ENCODE measurements at regions not wholly inside any gene's neighbourhood (a gene's known extent, or its start where the extent isn't known, plus 50 kb on each side); places are given as distances from the start of the nearest gene placed in this dataset.

GRCh38 chr1:214840356-214840755, 237.4 kb downstream of the CENPF start:
- WGBS (ENCODE audit: insufficient coverage), result 83% methylated on average over 1 of the region's 3 CpGs
- H3K27me3 ChIP-seq (ENCODE audit: control insufficient read depth, insufficient read depth, low read length), result no peaks in the 10 kb centered on the region
- no peak for DNase-seq
- no peaks in the 10 kb centered on the region for H3K4me1 ChIP-seq (ENCODE audit: control insufficient read depth, insufficient read depth, low read length)
- H3K4me3 ChIP-seq (ENCODE audit: low read length), result no peak overlapping the region
- H3K36me3 ChIP-seq (ENCODE audit: control insufficient read depth, insufficient read depth, low read length), result no peaks in the 10 kb centered on the region
- no peak overlapping the region for H3K27ac ChIP-seq (ENCODE audit: low read length)
- H3K9me3 ChIP-seq (replicated peaks; ENCODE audit: control insufficient read depth, low read depth, low read length), result no peaks in the 10 kb centered on the region

DNA sequence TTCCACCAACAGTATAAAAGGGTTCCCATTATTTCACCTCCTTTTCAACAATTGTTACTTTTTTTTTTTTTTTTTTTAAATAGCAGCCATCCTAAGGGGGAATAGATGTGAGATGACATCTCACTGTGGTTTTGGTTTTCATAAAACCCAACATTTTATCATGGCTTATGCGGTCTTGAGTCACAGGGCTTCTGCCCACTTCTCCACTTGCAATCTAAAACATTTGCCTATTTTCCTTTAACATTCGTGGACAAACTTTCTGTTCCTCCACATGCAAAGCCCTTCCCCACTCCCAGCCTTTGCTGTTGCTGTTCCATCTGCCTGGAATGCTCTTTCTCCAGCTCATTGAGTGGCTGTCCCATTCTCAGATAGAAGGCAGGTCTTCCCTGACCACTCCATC, 239.7 kb upstream of the KCNK2 start:
- WGBS (ENCODE audit: insufficient coverage), result 96% methylated on average over 2 of the region's 2 CpGs

GRCh38 chr1:214843281-214843680, 239.3 kb upstream of the KCNK2 start:
- no peak overlapping the region for H3K27ac ChIP-seq (ENCODE audit: low read length)
- no peak overlapping the region for H3K4me3 ChIP-seq (ENCODE audit: low read length)
- H3K27me3 ChIP-seq (ENCODE audit: control insufficient read depth, insufficient read depth, low read length), result no peaks in the 10 kb centered on the region
- no peak for DNase-seq
- no peaks in the 10 kb centered on the region for H3K4me1 ChIP-seq (ENCODE audit: control insufficient read depth, insufficient read depth, low read length)
- H3K36me3 ChIP-seq (ENCODE audit: control insufficient read depth, insufficient read depth, low read length), result no peaks in the 10 kb centered on the region
- no peaks in the 10 kb centered on the region for H3K9me3 ChIP-seq (replicated peaks; ENCODE audit: control insufficient read depth, low read depth, low read length)

More for the DNA sequence above, 239.7 kb upstream of the KCNK2 start:
- Histone ChIP-seq H3K4me1 (ENCODE audit: control insufficient read depth, insufficient read depth, low read length) (no peaks in the 10 kb centered on the region), H3K27ac (ENCODE audit: low read length) (no peak overlapping the region), H3K9me3 (replicated peaks; ENCODE audit: control insufficient read depth, low read depth, low read length) (no peaks in the 10 kb centered on the region), H3K4me3 (ENCODE audit: low read length) (no peak overlapping the region), H3K36me3 (ENCODE audit: control insufficient read depth, insufficient read depth, low read length) (no peaks in the 10 kb centered on the region), H3K27me3 (ENCODE audit: control insufficient read depth, insufficient read depth, low read length) (no peaks in the 10 kb centered on the region)
- no peak for DNase-seq

GRCh38 chr1:214844319-214844718, 238.2 kb upstream of the KCNK2 start:
- Histone ChIP-seq H3K27me3 (ENCODE audit: control insufficient read depth, insufficient read depth, low read length) (no peaks in the 10 kb centered on the region), H3K27ac (ENCODE audit: low read length) (no peak overlapping the region), H3K4me1 (ENCODE audit: control insufficient read depth, insufficient read depth, low read length) (no peaks in the 10 kb centered on the region), H3K9me3 (replicated peaks; ENCODE audit: control insufficient read depth, low read depth, low read length) (no peaks in the 10 kb centered on the region), H3K4me3 (ENCODE audit: low read length) (no peak overlapping the region), H3K36me3 (ENCODE audit: control insufficient read depth, insufficient read depth, low read length) (no peaks in the 10 kb centered on the region)
- DNase-seq, result no peak
- WGBS (ENCODE audit: insufficient coverage), result 51% methylated on average over 2 of the region's 4 CpGs

DNA sequence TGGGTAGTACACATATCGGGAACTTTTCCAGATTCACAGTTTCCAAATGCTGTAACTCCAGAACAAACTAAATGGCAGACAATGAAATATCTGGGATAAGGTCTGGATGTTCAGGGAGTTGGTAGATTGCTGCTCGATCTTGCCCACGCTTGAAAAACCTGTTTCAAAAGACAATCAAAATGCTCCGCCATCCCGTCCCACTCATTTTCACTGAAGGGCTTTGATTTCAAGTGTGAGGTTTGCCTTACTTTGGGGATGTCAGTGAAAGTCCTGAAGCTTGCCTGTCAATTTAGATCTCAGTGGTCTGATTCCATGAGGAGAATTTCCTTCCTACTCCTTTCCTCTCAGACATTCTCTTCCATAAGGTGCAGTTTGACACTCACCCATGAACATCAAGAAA, 236.3 kb upstream of the KCNK2 start:
- Histone ChIP-seq H3K27ac (ENCODE audit: low read length) (no peak overlapping the region), H3K36me3 (ENCODE audit: control insufficient read depth, insufficient read depth, low read length) (no peaks in the 10 kb centered on the region), H3K4me1 (ENCODE audit: control insufficient read depth, insufficient read depth, low read length) (no peaks in the 10 kb centered on the region), H3K4me3 (ENCODE audit: low read length) (no peak overlapping the region), H3K9me3 (replicated peaks; ENCODE audit: control insufficient read depth, low read depth, low read length) (peaks cover 3% of the 10 kb centered on the region), H3K27me3 (ENCODE audit: control insufficient read depth, insufficient read depth, low read length) (no peaks in the 10 kb centered on the region)
- WGBS (ENCODE audit: insufficient coverage), result 60% methylated on average over 1 of the region's 5 CpGs
- DNase-seq, result no peak

DNA sequence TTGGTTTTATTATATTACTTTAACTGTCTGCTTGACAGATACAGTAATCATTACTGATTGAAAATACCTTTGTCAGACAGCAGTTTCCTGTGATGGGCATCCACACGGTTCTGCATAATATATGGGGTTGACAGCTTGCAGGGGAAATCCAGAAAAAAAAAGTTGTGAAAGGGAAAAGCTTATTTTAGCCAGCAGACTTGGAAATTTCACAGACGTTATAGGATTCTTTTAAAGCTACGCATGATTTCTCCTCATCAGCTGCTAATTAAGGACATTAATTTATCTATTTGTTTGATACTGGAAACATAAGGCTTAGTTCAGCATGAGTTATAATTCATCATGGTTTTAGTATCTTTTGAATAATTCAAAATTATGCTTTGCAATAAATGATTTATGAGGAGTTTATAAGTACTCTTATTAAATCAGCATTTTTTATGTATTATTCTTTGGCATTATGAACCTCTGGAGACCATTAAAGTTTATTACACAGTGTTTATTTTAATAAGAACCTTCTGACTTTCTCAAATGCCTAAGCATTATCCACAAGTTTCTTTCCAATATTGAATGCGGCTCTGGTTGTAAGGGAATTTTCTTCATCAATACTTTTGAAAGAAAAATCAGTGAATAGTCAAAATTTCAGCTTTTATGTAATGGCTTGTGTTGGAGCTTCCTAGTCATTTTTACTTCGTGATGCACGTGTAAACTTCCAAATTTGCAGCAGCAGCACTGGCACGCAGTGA, 235.3 kb upstream of the KCNK2 start:
- Histone ChIP-seq H3K27ac (ENCODE audit: low read length) (no peak overlapping the region), H3K36me3 (ENCODE audit: control insufficient read depth, insufficient read depth, low read length) (no peaks in the 10 kb centered on the region), H3K4me1 (ENCODE audit: control insufficient read depth, insufficient read depth, low read length) (no peaks in the 10 kb centered on the region), H3K27me3 (ENCODE audit: control insufficient read depth, insufficient read depth, low read length) (no peaks in the 10 kb centered on the region), H3K9me3 (replicated peaks; ENCODE audit: control insufficient read depth, low read depth, low read length) (peaks cover 3% of the 10 kb centered on the region), H3K4me3 (ENCODE audit: low read length) (no peak overlapping the region)
- peak; percentile 29 for DNase-seq
- WGBS (ENCODE audit: insufficient coverage), result 18% methylated on average over 4 of the region's 7 CpGs

DNA sequence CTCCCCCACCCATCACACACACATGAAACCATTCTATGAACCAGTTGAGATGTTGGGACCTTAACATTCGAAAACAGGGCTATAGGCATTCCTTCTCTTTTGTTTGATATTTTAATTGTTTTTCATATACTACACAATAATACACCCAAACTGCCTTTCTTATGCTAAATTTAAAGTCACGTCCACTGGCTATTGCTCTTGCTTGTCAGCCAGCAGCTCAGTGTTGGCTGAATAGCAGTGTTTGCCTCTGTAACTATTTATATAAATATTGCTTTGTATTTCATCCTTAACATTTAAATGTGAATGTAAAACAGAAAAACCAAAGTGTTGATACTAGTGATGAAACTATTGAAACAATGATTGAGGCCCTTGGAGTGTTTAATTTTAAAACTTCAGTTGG, 234.4 kb upstream of the KCNK2 start:
- DNase-seq, result peak; percentile 8
- Histone ChIP-seq H3K27ac (ENCODE audit: low read length) (no peak overlapping the region), H3K4me3 (ENCODE audit: low read length) (no peak overlapping the region), H3K4me1 (ENCODE audit: control insufficient read depth, insufficient read depth, low read length) (no peaks in the 10 kb centered on the region), H3K9me3 (replicated peaks; ENCODE audit: control insufficient read depth, low read depth, low read length) (peaks cover 3% of the 10 kb centered on the region), H3K36me3 (ENCODE audit: control insufficient read depth, insufficient read depth, low read length) (no peaks in the 10 kb centered on the region), H3K27me3 (ENCODE audit: control insufficient read depth, insufficient read depth, low read length) (no peaks in the 10 kb centered on the region)
- no CpG with 5 or more reads among the region's 2 CpGs for WGBS (ENCODE audit: insufficient coverage)

- no peak overlapping the region for H3K4me3 ChIP-seq (ENCODE audit: low read length)
- no peaks in the 10 kb centered on the region for H3K36me3 ChIP-seq (ENCODE audit: control insufficient read depth, insufficient read depth, low read length)
- no peaks in the 10 kb centered on the region for H3K27me3 ChIP-seq (ENCODE audit: control insufficient read depth, insufficient read depth, low read length)
- DNase-seq, result no peak
- H3K9me3 ChIP-seq (replicated peaks; ENCODE audit: control insufficient read depth, low read depth, low read length), result peaks cover 3% of the 10 kb centered on the region
- WGBS (ENCODE audit: insufficient coverage), result 86% methylated on average over 3 of the region's 3 CpGs
- H3K4me1 ChIP-seq (ENCODE audit: control insufficient read depth, insufficient read depth, low read length), result no peaks in the 10 kb centered on the region
- no peak overlapping the region for H3K27ac ChIP-seq (ENCODE audit: low read length)
Observed at GRCh38 chr1:214850432-214851050, 232.0 kb upstream of the KCNK2 start.

- Histone ChIP-seq H3K4me1 (ENCODE audit: control insufficient read depth, insufficient read depth, low read length) (no peaks in the 10 kb centered on the region), H3K27me3 (ENCODE audit: control insufficient read depth, insufficient read depth, low read length) (no peaks in the 10 kb centered on the region), H3K4me3 (ENCODE audit: low read length) (no peak overlapping the region), H3K36me3 (ENCODE audit: control insufficient read depth, insufficient read depth, low read length) (no peaks in the 10 kb centered on the region), H3K27ac (ENCODE audit: low read length) (no peak overlapping the region), H3K9me3 (replicated peaks; ENCODE audit: control insufficient read depth, low read depth, low read length) (peaks cover 3% of the 10 kb centered on the region)
- 91% methylated on average over 4 of the region's 4 CpGs for WGBS (ENCODE audit: insufficient coverage)
- DNase-seq, result no peak
Observed at GRCh38 chr1:214853340-214853739, 229.2 kb upstream of the KCNK2 start.

DNA sequence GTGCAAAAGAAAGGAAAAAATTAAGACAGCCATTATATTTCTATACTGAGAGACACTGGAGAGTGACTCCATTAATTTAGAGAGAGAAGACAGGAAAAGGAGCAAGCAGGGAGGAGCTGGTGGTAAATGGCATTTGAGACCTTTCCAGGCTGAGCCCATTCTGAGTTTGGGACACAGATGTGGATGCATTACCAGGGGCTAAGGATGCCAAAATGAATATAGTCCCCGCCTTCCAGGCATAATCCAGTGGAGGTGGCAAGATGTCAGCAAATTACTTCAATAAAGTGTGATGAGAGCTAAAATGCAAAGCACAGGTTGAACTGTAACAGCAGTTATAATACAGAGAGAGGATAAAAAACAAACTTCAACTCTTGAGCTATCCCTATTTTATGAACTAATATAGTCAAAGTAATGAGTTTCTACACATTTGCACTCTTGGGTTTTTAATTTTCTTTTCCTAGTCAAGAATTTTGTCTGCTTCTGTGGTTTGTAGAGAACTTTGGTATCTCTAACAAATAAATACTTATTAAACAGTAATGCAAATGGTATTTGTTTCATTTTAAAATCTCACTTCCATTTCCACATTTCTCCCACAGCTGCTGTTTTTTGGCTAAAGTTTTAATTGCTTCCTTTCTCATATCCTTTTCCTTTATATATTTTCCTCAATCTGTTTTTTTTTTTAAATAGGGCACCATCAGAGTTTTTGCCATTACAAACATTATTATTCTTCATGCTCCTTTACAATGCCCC, 228.2 kb upstream of the KCNK2 start:
- Histone ChIP-seq H3K9me3 (replicated peaks; ENCODE audit: control insufficient read depth, low read depth, low read length) (peaks cover 3% of the 10 kb centered on the region), H3K36me3 (ENCODE audit: control insufficient read depth, insufficient read depth, low read length) (no peaks in the 10 kb centered on the region), H3K4me3 (ENCODE audit: low read length) (no peak overlapping the region), H3K27me3 (ENCODE audit: control insufficient read depth, insufficient read depth, low read length) (no peaks in the 10 kb centered on the region), H3K4me1 (ENCODE audit: control insufficient read depth, insufficient read depth, low read length) (no peaks in the 10 kb centered on the region), H3K27ac (ENCODE audit: low read length) (no peak overlapping the region)
- no peak for DNase-seq
- WGBS (ENCODE audit: insufficient coverage), result no CpG with 5 or more reads among the region's 1 CpG

Data from muscle of leg (tissue), 3 donors.